ENCODE measurements at regions not wholly inside any gene's neighbourhood (a gene's known extent, or its start where the extent isn't known, plus 50 kb on each side); places are given as distances from the start of the nearest gene placed in this dataset.

DNA sequence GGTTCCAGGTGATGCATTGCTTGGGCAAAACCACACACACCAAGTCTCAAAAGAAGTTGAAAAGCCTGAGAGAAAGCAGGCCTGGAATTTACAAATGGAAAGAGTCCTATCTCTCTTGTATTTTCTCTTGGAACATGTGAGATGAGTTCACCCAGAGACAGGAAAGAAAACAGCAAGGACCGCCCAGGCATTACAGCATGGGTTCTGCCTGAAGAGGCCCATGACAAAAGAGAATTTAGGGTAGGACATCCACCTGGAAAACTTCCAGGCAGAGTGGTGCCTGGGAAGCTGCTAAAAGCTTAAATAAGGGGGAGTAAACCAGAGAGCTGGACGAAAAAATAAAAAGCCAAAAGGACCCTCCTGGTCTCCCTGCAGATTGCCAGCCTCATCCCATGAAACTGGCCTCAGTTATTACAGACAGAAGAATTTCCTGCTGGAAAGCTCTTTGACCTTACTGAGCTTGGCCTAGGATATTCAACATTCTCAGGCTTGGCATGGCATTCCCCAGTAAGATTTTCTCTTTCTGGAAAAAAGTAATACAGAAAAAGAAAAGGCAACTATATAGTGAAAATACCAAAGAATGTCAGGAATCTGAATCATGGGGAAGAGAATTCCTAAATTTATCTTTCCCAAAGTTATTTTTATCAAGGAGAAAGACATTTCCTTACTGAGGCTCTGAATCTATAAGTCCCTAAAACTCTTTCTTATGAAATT lies 121.3 kb upstream of the NUDT4 start:
- no peak overlapping the region for H3K9ac ChIP-seq (ENCODE audit: low read depth, low read length)
- no peak overlapping the region for H3K4me3 ChIP-seq (ENCODE audit: low read depth, low read length)
- H3K27ac ChIP-seq (ENCODE audit: low read depth, low read length), result no peak overlapping the region

DNA sequence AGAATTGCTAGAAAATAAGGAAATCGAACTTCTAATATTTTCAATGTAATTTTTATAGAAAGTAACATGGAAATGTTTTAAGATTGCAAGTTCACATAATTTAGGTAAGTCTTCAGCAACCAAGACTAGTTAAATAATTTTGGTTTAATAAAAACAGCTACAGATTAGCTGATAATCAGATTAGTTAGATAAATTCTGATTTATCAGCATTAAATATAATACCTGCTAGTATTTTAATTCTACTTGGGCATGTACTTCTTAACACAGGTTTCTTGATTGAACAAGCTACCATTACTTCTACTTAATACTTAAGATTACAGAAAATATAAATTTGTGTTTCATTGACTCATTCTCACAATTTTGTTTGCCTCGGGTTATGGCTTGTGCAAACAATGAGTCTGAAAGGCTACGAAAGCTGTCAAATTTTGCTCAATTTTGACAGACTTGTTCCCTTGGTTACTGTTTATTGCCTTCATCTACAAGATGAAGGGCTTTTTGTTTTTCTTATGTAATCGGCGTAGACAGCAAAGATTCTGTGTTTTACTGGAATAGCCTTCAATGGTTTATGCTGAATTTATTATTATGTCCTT lies 116.1 kb upstream of the NUDT4 start:
- Histone ChIP-seq H3K4me3 (ENCODE audit: low read depth, low read length) (no peak overlapping the region), H3K9ac (ENCODE audit: low read depth, low read length) (no peak overlapping the region), H3K27me3 (ENCODE audit: control insufficient read depth, insufficient read depth, low read length) (no peaks in the 10 kb centered on the region), H3K36me3 (ENCODE audit: control insufficient read depth, insufficient read depth, low read length) (no peaks in the 10 kb centered on the region), H3K27ac (ENCODE audit: low read depth, low read length) (no peak overlapping the region), H3K9me3 (ENCODE audit: control insufficient read depth, insufficient read depth, low read length) (no peaks in the 10 kb centered on the region), H3K4me1 (ENCODE audit: control insufficient read depth, insufficient read depth, low read length) (peaks cover 10% of the 10 kb centered on the region)

More for the DNA sequence above, 121.3 kb upstream of the NUDT4 start:
- Histone ChIP-seq H3K9me3 (ENCODE audit: control insufficient read depth, insufficient read depth, low read length) (peaks cover 23% of the 10 kb centered on the region), H3K27me3 (ENCODE audit: control insufficient read depth, insufficient read depth, low read length) (no peaks in the 10 kb centered on the region), H3K36me3 (ENCODE audit: control insufficient read depth, insufficient read depth, low read length) (no peaks in the 10 kb centered on the region), H3K4me1 (ENCODE audit: control insufficient read depth, insufficient read depth, low read length) (peaks cover 10% of the 10 kb centered on the region)

DNA sequence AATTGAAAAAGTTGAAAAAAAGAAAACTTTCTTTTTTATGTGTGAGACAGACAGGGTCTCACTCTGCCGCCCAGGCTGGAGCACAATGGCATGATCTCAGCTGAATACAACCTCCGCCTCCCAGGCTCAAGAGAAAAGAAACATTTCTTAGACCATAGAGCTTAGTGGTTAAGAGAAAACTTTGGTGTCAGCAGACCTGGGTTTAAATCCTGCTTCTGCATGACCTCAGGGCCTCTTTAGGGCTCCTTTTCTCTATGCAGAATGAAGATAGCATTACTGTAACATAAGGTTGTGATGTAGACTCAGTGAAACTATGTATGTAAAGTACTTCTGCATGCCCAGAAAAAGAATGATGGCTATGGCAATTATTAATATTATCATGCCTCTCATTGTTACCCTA lies 104.7 kb upstream of the NUDT4 start:
- no peaks in the 10 kb centered on the region for H3K4me1 ChIP-seq (ENCODE audit: control insufficient read depth, insufficient read depth, low read length)
- no peaks in the 10 kb centered on the region for H3K9me3 ChIP-seq (ENCODE audit: control insufficient read depth, insufficient read depth, low read length)
- H3K36me3 ChIP-seq (ENCODE audit: control insufficient read depth, insufficient read depth, low read length), result no peaks in the 10 kb centered on the region
- no peaks in the 10 kb centered on the region for H3K27me3 ChIP-seq (ENCODE audit: control insufficient read depth, insufficient read depth, low read length)
- no peak overlapping the region for H3K4me3 ChIP-seq (ENCODE audit: low read depth, low read length)
- H3K27ac ChIP-seq (ENCODE audit: low read depth, low read length), result no peak overlapping the region
- H3K9ac ChIP-seq (ENCODE audit: low read depth, low read length), result no peak overlapping the region

DNA sequence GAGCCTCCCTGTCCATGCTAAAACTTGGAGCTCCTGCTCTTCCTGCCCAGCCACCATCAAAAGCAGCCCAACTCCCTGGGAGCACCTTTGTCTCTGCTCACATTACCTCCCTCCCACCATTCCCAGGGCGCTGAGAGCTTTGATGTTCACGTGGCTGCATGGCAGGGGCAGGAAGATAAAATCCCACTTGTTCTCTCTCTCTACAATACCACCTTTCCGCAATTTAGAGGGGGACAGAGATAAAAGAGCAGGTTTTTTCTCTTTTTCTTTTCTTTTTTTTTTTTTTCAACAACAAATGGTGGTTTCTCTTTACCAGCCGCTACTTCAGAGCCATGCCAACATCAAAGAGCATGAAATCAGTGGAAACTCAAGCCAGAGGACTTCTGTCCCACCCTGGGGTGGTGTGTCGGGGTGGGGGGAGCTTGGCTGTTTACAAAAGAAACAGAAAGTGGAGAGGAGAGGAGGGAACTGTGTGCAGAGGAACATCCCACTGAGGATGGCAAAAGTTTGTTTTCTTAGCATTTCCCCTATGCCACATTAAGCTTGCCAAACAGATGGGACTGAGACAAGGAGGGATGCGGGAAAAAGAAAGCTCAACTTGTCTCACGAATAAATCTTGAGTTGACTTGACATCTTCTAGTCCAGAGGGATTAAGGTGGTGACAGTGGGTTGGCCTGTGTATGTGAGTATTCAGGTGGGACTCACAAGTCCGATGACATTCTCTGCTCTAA lies 103.7 kb upstream of the NUDT4 start:
- H3K27ac ChIP-seq (ENCODE audit: low read depth, low read length), result peak overlapping the region; percentile 11
- no peaks in the 10 kb centered on the region for H3K4me1 ChIP-seq (ENCODE audit: control insufficient read depth, insufficient read depth, low read length)
- no peaks in the 10 kb centered on the region for H3K9me3 ChIP-seq (ENCODE audit: control insufficient read depth, insufficient read depth, low read length)
- H3K27me3 ChIP-seq (ENCODE audit: control insufficient read depth, insufficient read depth, low read length), result no peaks in the 10 kb centered on the region
- no peak overlapping the region for H3K9ac ChIP-seq (ENCODE audit: low read depth, low read length)
- H3K4me3 ChIP-seq (ENCODE audit: low read depth, low read length), result no peak overlapping the region
- no peaks in the 10 kb centered on the region for H3K36me3 ChIP-seq (ENCODE audit: control insufficient read depth, insufficient read depth, low read length)

DNA sequence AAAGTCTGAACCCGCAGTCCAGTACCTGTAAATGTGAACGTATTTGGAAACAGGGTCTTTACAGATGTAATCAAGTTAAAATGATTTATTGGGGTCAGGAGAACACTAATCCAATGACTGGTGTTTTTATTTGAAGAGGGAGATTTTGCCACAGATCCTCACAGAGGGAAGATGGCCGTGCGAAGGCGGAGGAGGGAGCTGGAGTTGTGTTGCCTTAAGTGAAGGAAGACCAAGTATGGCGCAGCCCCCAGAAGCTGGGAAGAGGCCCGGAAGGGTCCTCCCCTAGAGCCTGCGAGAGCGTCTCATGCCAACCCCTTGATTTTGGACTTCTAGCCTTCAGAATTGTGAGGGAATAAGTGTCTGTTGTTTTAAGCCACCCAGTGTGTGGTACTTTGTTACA lies 102.8 kb upstream of the NUDT4 start:
- Histone ChIP-seq H3K9ac (ENCODE audit: low read depth, low read length) (no peak overlapping the region), H3K36me3 (ENCODE audit: control insufficient read depth, insufficient read depth, low read length) (no peaks in the 10 kb centered on the region), H3K27ac (ENCODE audit: low read depth, low read length) (no peak overlapping the region), H3K9me3 (ENCODE audit: control insufficient read depth, insufficient read depth, low read length) (no peaks in the 10 kb centered on the region), H3K27me3 (ENCODE audit: control insufficient read depth, insufficient read depth, low read length) (no peaks in the 10 kb centered on the region), H3K4me3 (ENCODE audit: low read depth, low read length) (no peak overlapping the region), H3K4me1 (ENCODE audit: control insufficient read depth, insufficient read depth, low read length) (no peaks in the 10 kb centered on the region)

DNA sequence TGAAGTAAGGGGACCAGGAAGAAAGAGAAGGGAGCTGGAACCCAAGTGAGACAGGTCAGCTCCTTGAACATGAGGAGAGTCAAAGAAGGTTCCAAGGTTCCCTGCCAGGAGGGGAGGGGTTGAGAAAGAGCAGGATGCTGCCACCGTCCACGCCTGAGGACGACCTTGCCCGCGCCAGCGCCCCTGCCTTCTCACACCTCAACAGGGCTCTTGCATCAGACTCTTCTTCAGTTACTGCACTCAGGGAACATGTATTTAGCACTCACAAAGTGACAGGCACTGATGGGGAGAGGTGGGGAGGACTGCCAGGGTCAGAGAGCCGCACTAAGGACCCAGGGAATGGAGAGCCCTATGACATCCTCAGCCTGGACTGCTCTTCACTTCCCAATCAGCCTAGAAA lies 102.1 kb upstream of the NUDT4 start:
- no peaks in the 10 kb centered on the region for H3K27me3 ChIP-seq (ENCODE audit: control insufficient read depth, insufficient read depth, low read length)
- H3K27ac ChIP-seq (ENCODE audit: low read depth, low read length), result no peak overlapping the region
- no peak overlapping the region for H3K9ac ChIP-seq (ENCODE audit: low read depth, low read length)
- no peak overlapping the region for H3K4me3 ChIP-seq (ENCODE audit: low read depth, low read length)
- H3K4me1 ChIP-seq (ENCODE audit: control insufficient read depth, insufficient read depth, low read length), result no peaks in the 10 kb centered on the region
- H3K36me3 ChIP-seq (ENCODE audit: control insufficient read depth, insufficient read depth, low read length), result no peaks in the 10 kb centered on the region
- H3K9me3 ChIP-seq (ENCODE audit: control insufficient read depth, insufficient read depth, low read length), result no peaks in the 10 kb centered on the region

DNA sequence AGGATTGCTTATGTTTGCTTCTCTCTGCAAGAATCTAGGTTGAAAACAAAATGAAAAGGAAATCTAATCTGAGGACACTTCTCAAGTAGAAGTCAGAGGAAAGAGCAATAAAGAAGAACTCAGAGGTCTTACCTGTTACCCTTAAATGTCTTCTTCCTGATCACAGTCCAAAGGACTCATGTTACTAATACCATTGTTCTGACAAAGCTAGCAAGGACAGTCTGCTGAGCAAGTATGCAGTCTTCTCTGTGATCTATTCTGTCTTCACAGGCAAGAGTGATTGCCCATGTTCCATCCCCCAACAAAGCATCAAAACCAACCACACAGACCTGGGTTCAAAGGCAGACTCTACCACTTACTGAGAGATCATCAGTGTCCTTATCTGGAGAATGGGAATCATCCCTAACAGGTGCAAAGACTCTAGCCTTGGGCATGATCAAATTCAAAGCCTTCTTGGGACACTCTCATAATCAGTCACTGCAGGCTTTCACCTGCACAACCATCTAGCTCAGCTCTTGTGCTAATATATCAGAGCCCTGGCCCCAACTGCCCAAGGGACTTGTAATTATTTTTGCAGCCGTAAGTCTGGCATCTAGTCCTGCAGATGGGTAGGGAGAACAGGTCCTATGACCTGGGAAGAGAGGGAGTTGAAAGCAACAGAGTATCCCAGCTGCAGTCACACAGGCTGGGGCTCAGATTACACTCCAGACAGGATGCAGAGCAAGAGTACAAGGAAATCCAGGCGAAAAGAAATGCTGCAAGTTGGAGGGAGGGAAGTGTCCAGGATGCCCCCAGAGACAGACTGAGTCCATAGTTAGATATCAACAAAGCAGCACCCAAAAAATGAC lies 97.9 kb upstream of the NUDT4 start:
- no peaks in the 10 kb centered on the region for H3K4me1 ChIP-seq (ENCODE audit: control insufficient read depth, insufficient read depth, low read length)
- H3K36me3 ChIP-seq (ENCODE audit: control insufficient read depth, insufficient read depth, low read length), result no peaks in the 10 kb centered on the region
- H3K27me3 ChIP-seq (ENCODE audit: control insufficient read depth, insufficient read depth, low read length), result no peaks in the 10 kb centered on the region
- no peak overlapping the region for H3K4me3 ChIP-seq (ENCODE audit: low read depth, low read length)
- H3K9me3 ChIP-seq (ENCODE audit: control insufficient read depth, insufficient read depth, low read length), result no peaks in the 10 kb centered on the region
- no peak overlapping the region for H3K9ac ChIP-seq (ENCODE audit: low read depth, low read length)
- no peak overlapping the region for H3K27ac ChIP-seq (ENCODE audit: low read depth, low read length)

DNA sequence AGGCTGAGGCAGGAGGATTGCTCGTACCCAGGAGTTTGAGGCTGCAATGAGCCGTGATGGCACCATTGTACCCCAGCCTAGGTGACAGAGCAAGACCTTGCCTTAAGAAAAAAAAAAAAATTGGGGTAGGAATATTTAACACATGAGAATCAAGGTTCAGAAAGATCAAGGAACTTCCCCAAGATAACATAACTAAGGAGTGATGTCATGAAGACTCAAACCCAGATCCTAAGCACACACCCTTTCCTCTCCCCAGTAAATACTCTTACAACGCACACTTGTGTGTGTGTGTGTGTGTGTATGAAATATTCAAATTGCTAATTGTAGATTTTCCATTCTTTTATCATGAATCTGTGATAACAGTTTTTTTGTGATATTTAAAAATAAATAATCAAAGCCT lies 90.6 kb upstream of the NUDT4 start:
- Histone ChIP-seq H3K9me3 (ENCODE audit: control insufficient read depth, insufficient read depth, low read length) (no peaks in the 10 kb centered on the region), H3K36me3 (ENCODE audit: control insufficient read depth, insufficient read depth, low read length) (no peaks in the 10 kb centered on the region), H3K4me3 (ENCODE audit: low read depth, low read length) (no peak overlapping the region), H3K4me1 (ENCODE audit: control insufficient read depth, insufficient read depth, low read length) (no peaks in the 10 kb centered on the region), H3K27me3 (ENCODE audit: control insufficient read depth, insufficient read depth, low read length) (no peaks in the 10 kb centered on the region), H3K27ac (ENCODE audit: low read depth, low read length) (no peak overlapping the region), H3K9ac (ENCODE audit: low read depth, low read length) (no peak overlapping the region)

DNA sequence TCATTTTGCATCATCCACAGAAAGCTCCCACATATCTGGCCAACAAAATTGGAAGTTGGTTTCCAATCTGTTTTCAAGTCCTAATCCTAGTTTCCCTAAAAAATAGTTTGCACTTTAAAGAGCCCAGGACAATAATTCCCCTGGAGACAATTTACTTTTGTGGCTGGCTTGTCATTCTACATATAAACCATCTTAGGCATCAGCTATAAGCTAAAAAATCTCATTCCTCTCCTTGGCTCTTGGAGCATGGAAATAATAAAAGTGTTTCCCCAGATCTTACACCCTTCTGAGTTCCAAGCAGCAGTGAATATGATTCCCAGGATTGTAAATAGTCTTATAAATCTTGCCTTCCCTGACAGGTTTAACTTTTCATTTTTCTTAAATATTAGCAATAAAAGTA lies 89.1 kb upstream of the NUDT4 start:
- no peak overlapping the region for H3K4me3 ChIP-seq (ENCODE audit: low read depth, low read length)
- H3K9ac ChIP-seq (ENCODE audit: low read depth, low read length), result no peak overlapping the region
- no peaks in the 10 kb centered on the region for H3K27me3 ChIP-seq (ENCODE audit: control insufficient read depth, insufficient read depth, low read length)
- H3K27ac ChIP-seq (ENCODE audit: low read depth, low read length), result no peak overlapping the region
- no peaks in the 10 kb centered on the region for H3K4me1 ChIP-seq (ENCODE audit: control insufficient read depth, insufficient read depth, low read length)
- no peaks in the 10 kb centered on the region for H3K9me3 ChIP-seq (ENCODE audit: control insufficient read depth, insufficient read depth, low read length)
- H3K36me3 ChIP-seq (ENCODE audit: control insufficient read depth, insufficient read depth, low read length), result no peaks in the 10 kb centered on the region

DNA sequence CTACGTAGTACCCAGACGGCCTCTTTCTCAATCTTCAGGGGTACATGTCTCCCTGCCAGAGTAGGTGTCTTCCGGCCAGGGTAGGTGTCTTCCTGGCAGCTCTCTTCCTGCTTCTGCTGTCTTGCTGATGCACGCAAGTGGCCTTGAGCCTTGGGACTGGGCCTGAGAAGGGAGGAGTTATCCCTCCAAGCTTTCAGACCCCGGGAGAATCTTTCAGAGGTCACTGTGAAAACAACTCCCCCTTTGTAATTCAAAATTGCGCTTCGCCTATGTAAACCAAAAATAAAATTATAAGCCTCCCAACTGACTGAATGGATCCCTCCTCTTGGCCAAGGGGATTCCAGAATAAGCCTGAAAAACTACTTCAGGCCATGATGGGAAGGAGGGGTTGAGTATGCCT lies 87.3 kb upstream of the NUDT4 start:
- Histone ChIP-seq H3K4me3 (ENCODE audit: low read depth, low read length) (no peak overlapping the region), H3K36me3 (ENCODE audit: control insufficient read depth, insufficient read depth, low read length) (no peaks in the 10 kb centered on the region)

More for the DNA sequence above, 87.3 kb upstream of the NUDT4 start:
- Histone ChIP-seq H3K4me1 (ENCODE audit: control insufficient read depth, insufficient read depth, low read length) (no peaks in the 10 kb centered on the region), H3K9me3 (ENCODE audit: control insufficient read depth, insufficient read depth, low read length) (no peaks in the 10 kb centered on the region), H3K27ac (ENCODE audit: low read depth, low read length) (no peak overlapping the region), H3K27me3 (ENCODE audit: control insufficient read depth, insufficient read depth, low read length) (no peaks in the 10 kb centered on the region), H3K9ac (ENCODE audit: low read depth, low read length) (no peak overlapping the region)
